ENCODE measurements at regions not wholly inside any gene's neighbourhood (a gene's known extent, or its start where the extent isn't known, plus 50 kb on each side); places are given as distances from the start of the nearest gene placed in this dataset.
"Not testable (repeated sequence)": the region's sequence is repeated elsewhere in the genome, so short reads cannot be mapped to it uniquely, and the experiment has no call there.

DNA sequence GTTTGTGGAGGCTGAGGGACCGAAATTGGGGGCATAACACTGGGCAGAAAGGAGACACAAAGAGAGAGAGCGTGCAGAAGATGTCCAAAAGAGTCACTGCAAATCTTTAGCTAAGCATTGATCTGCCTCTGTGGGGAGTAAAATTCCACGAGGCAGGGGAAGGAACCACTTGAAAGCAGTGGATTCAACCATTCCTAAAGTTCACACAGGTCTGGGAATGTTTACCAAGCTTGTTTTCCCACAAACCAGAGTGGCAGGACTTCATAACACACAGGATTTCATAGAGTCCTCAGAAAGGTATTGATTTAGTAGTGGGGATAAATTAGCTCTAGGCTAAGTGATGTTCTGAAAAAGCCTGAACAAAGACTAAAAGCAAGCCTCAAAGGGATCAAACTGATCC lies 66.1 kb upstream of the RPL38 start:
- DNase-seq (ENCODE audit: low spot score), result no peak

- DNase-seq (ENCODE audit: low spot score), result no peak
Observed at GRCh38 chr17:74139120-74139519, 64.4 kb upstream of the RPL38 start.

GRCh38 chr17:74140282-74140681 lies 63.2 kb upstream of the RPL38 start:
- no peak for DNase-seq (ENCODE audit: low spot score)

DNA sequence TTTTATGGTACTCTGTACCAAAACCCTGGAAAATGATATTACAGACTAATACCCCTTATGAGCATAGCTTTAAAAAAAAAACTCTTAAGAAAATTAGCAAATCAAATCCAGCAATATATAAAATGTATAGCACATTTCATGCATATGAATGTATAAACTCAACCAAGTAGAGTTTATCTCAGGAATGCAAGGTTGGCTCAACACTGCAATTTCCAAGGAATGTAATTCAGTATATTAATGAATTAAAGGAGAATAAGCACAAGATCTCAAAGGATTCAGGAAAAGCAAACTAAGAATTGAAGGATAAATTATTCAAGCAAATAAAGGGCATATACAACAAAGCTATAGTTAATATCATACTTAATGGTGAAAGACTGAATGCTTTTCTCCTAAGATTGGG lies 61.9 kb upstream of the RPL38 start:
- DNase-seq (ENCODE audit: low spot score), result no peak

GRCh38 chr17:74143318-74143717 lies 60.2 kb upstream of the RPL38 start:
- DNase-seq (ENCODE audit: low spot score), result not testable (repeated sequence)

DNA sequence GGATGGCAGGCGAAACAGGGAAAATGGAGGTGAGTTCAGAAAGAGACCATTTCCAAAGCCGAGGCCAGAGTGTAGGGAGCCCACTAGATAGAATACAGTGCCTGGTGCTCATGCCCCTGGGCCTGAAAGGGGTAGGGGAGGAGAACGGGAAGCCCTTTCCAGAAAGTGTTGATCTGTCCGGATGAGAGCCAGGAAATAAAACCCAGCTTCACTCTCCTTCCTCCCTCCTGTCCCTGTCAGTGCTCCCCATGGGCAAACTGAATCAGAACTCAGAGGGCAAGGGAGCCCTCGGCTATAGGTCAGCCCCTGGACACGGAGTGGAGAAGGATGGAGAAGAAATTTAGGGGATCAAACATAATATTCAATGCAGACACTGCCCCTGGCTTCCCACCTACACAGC lies 57.7 kb upstream of the RPL38 start:
- DNase-seq (ENCODE audit: low spot score), result no peak

- no peak for DNase-seq (ENCODE audit: low spot score)
Observed at GRCh38 chr17:74146196-74146595, 57.3 kb upstream of the RPL38 start.

GRCh38 chr17:74147056-74147835 lies 56.2 kb upstream of the RPL38 start:
- no peak for DNase-seq (ENCODE audit: low spot score)

GRCh38 chr17:74147966-74148365 lies 55.5 kb upstream of the RPL38 start:
- no peak for DNase-seq (ENCODE audit: low spot score)

DNA sequence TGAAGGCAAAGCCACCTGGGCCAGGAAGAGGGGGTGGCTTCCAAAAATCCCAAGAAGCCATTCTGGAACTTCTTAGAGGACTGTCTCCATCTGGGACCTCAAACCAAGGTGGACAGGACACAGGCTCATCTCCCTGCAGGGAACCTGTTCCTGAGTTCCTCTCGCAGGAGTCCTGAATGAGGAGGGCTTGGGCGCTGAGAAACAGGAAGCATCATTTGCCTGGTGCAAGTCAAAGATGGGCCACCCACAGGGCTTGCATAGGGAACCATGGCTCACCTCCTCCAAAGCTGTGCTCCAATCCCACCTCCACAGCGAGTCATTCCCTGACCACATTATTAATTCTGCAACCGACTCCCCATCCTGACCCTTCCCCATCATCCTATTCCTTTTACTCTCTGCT lies 55.0 kb upstream of the RPL38 start:
- no peak for DNase-seq (ENCODE audit: low spot score)

DNA sequence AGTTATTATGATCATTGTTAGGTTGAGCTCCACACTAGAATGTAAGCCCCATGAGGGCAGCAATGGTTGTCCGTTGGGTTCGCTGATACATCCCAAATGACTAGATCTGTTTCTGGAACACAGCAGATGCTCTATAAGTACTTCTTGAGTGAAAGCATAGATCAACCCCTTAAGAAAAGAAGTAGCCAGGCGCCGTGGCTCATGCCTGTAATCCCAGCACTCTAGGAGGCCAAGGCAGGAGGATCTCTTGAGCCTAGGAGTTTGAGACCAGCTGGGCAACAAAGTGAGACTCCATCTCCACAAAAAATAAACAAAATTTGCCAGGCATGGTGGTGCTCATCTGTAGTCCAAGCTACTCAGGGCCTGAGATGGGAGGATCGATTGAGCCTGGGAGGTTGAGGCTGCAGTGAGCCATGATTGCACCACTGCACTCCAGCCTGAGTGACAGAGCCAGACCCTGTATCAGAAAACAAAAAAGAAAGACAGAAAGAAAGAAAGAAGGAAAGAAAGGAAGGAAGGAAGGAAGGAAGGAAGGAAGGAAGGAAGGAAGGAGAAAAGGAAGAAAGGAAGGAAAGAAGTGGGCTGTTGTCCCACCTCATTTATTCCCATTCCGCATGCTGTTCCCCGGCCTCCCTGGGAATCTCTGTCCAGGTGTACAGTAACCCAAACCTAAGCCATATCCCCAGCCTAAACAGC lies 54.4 kb upstream of the RPL38 start:
- no peak for DNase-seq (ENCODE audit: low spot score)

DNA sequence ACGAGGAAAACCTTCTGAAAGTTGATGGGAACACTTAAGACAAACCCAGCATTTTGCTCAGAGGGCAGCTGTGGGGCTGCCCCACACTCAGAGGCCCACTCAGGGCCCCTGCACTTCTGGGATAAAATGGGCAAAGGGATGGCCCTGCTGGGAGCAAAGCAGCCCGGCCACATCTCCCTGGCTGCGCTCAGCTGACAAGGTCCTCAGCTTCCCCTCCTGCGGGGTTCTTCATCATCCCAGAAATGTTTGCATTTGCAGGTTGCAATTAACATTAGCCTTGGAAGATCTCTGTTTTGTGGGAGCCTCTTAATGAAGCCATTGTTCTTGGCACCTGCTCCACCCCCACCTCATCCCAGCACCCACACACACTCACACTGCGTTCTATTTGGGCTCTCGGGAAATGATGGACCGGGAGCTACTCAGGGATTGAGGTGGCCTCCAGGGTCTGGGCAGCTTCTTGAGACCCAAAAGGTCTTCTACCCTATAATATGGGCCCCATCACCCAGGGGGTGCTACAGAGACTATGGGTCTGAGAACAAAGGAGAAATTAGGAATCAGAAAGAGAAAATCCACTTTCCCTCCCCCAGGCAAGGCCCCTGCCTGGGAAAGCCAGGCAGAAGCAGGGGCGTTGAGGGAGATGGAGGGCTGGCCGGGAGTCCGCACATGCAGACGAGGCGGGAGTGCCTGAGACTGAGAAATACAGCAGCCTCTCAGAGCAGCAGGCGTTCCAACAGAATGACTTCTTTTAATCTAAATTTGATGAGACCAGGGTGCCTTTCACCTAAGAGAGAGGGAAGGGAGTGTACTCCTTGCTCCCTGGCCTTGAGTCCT lies 53.7 kb upstream of the RPL38 start:
- no peak for DNase-seq (ENCODE audit: low spot score)

GRCh38 chr17:74150428-74151025 lies 53.0 kb upstream of the RPL38 start:
- DNase-seq (ENCODE audit: low spot score), result no peak

GRCh38 chr17:74151551-74152315 lies 51.7 kb upstream of the RPL38 start:
- DNase-seq (ENCODE audit: low spot score), result no peak

- DNase-seq (ENCODE audit: low spot score), result no peak
Observed at GRCh38 chr17:74152591-74153455, 50.7 kb upstream of the RPL38 start.

- no peak for DNase-seq (ENCODE audit: low spot score)
Observed at GRCh38 chr17:74153456-74153810, 50.0 kb upstream of the RPL38 start.

Measured in HuH-7.5 (cell line).